IMR-90 (cell line): ENCODE measurements at regions not wholly inside any gene's neighbourhood (a gene's known extent, or its start where the extent isn't known, plus 50 kb on each side); places are given as distances from the start of the nearest gene placed in this dataset.

Source experiments
- ATAC-seq: fragments of 200-7000 bp; cut with Tn5 transposase; 2 replicates; pipeline ENCODE4 v1.9.1; 2020; ENCODE audit warnings: low read depth, mild to moderate bottlenecking, moderate library complexity
- BruUV-seq: library from RNA; stranded (reverse); fragments of 400-500 nt; replicated peaks from 2 replicates; lab custom pipeline; 2021; lab: Mats Ljungman, UMichigan
- CTCF ChIA-PET: fragments of 300-600 bp; formaldehyde crosslinking; extraction: SDS; loops from one replicate; lab custom pipeline; 2021; ENCODE audit warnings: antibody characterized with exemption; lab: Yijun Ruan, JAX
- POLR2A ChIA-PET: fragments of 300-600 bp; sonication (Branson Sonifier 250); formaldehyde crosslinking; loops from one replicate; lab custom pipeline; 2022; ENCODE audit warnings: antibody characterized with exemption; ENCODE audit not compliant: unreplicated experiment; lab: Charles Lee
- DNase-seq: peaks from one replicate; pipeline ENCODE4 v3.0.0; 2013
- H2AFZ ChIP-seq: replicated peaks from 2 replicates; pipeline ENCODE3; 2013; ENCODE audit warnings: low read length, mild to moderate bottlenecking; ENCODE audit not compliant: poor library complexity
- H2AK5ac ChIP-seq: 2 replicates; pipeline ENCODE4 v1.6.1; 2013; ENCODE audit warnings: low read depth, low read length, inconsistent platforms
- H2AK9ac ChIP-seq: replicated peaks from 2 replicates; pipeline ENCODE3; 2013; ENCODE audit warnings: mild to moderate bottlenecking, low read depth, low read length, moderate library complexity; ENCODE audit not compliant: poor library complexity
- H2BK120ac ChIP-seq: 2 replicates; pipeline ENCODE4 v1.6.1; 2013; ENCODE audit warnings: low read depth, low read length, inconsistent platforms
- H2BK15ac ChIP-seq: 3 replicates; pipeline ENCODE4 v1.6.1; 2013; ENCODE audit warnings: low read depth, low read length, inconsistent platforms
- H2BK20ac ChIP-seq: 2 replicates; pipeline ENCODE4 v1.6.1; 2013; ENCODE audit warnings: low read depth, mild to moderate bottlenecking, inconsistent platforms, low read length, moderate library complexity
- H2BK5ac ChIP-seq: 2 replicates; pipeline ENCODE4 v1.6.1; 2013; ENCODE audit warnings: mild to moderate bottlenecking, low read depth, low read length, inconsistent platforms; ENCODE audit not compliant: poor library complexity, severe bottlenecking
- H3K14ac ChIP-seq: replicated peaks from 2 replicates; pipeline ENCODE4 v1.6.1; 2013; ENCODE audit warnings: low read depth, low read length, inconsistent platforms
- H3K18ac ChIP-seq: 2 replicates; pipeline ENCODE4 v1.6.1; 2013; ENCODE audit warnings: low read depth, low read length, control low read depth
- H3K23ac ChIP-seq: 2 replicates; pipeline ENCODE4 v1.6.1; 2013; ENCODE audit warnings: low read depth, low read length, inconsistent platforms
- H3K27ac ChIP-seq: 2 replicates; pipeline ENCODE4 v1.5.1; 2013; ENCODE audit warnings: mild to moderate bottlenecking, control low read depth, low read length; ENCODE audit not compliant: insufficient read depth
- H3K27me3 ChIP-seq: 2 replicates; pipeline ENCODE4 v1.6.1; 2013; ENCODE audit warnings: low read length; ENCODE audit not compliant: control insufficient read depth, insufficient read depth
- H3K36me3 ChIP-seq: 2 replicates; pipeline ENCODE4 v1.6.1; 2013; ENCODE audit warnings: low read length, mixed read lengths; ENCODE audit not compliant: control insufficient read depth, insufficient read depth
- H3K4ac ChIP-seq: 2 replicates; pipeline ENCODE4 v1.6.1; 2013; ENCODE audit warnings: low read depth, low read length, inconsistent platforms
- H3K4me1 ChIP-seq: 2 replicates; pipeline ENCODE4 v1.6.1; 2013; ENCODE audit warnings: low read length, mixed read lengths; ENCODE audit not compliant: control insufficient read depth, insufficient read depth
- H3K4me2 ChIP-seq: 2 replicates; pipeline ENCODE4 v1.6.1; 2013; ENCODE audit warnings: low read depth, mild to moderate bottlenecking, control low read depth, low read length, moderate library complexity
- H3K4me3 ChIP-seq: 2 replicates; pipeline ENCODE4 v1.5.1; 2013; ENCODE audit warnings: low read depth, mild to moderate bottlenecking, control low read depth, low read length, moderate library complexity; ENCODE audit not compliant: insufficient read depth
- H3K56ac ChIP-seq: 2 replicates; pipeline ENCODE4 v1.6.1; 2013; ENCODE audit warnings: low read length, inconsistent platforms; ENCODE audit not compliant: insufficient read depth; ENCODE audit errors: extremely low read depth
- H3K79me1 ChIP-seq, 2 experiments: 2 replicates each; pipeline ENCODE4 v1.6.1; 2013; ENCODE audit warnings: low read length in 2 of 2, inconsistent platforms in 1 of 2, low read depth in 1 of 2
- H3K9ac ChIP-seq: 2 replicates; pipeline ENCODE4 v1.6.1; 2013; ENCODE audit warnings: low read depth, low read length, control low read depth
- H3K9me1 ChIP-seq: 2 replicates; pipeline ENCODE4 v1.6.1; 2013; ENCODE audit warnings: low read length, inconsistent platforms; ENCODE audit not compliant: insufficient read depth
- H3K9me3 ChIP-seq: 2 replicates; pipeline ENCODE4 v1.6.1; 2013; ENCODE audit warnings: low read length; ENCODE audit not compliant: control insufficient read depth, insufficient read depth
- H4K20me1 ChIP-seq: 2 replicates; pipeline ENCODE4 v1.6.1; 2013; ENCODE audit warnings: low read length, inconsistent platforms; ENCODE audit not compliant: insufficient read depth
- H4K5ac ChIP-seq: 2 replicates; pipeline ENCODE4 v1.6.1; 2013; ENCODE audit warnings: mild to moderate bottlenecking, low read depth, low read length, control low read depth
- H4K8ac ChIP-seq, 2 experiments: 2 replicates each; pipeline ENCODE4 v1.6.1; 2013; ENCODE audit warnings: low read depth in 2 of 2, low read length in 2 of 2, control low read depth in 1 of 2, inconsistent platforms in 1 of 2
- H4K91ac ChIP-seq: 2 replicates; pipeline ENCODE4 v1.6.1; 2013; ENCODE audit warnings: low read depth, low read length, inconsistent platforms; ENCODE audit not compliant: insufficient read depth
- BHLHE40 ChIP-seq: fragments of 150-350 bp; IDR thresholded peaks from 2 replicates; pipeline ENCODE4 v1.6.1; 2016; ENCODE audit warnings: mild to moderate bottlenecking, low read depth, low read length
- CEBPB ChIP-seq: IDR thresholded peaks from 2 replicates; pipeline ENCODE4 v1.6.1; 2012; ENCODE audit warnings: low read depth, low read length, improper control_type of control experiment
- CHD1 ChIP-seq: IDR thresholded peaks from 2 replicates; pipeline ENCODE4 v1.6.1; 2012; ENCODE audit warnings: low read depth, low read length, improper control_type of control experiment
- CTCF ChIP-seq: conservative IDR thresholded peaks from 2 replicates; pipeline ENCODE4 v1.5.1; 2012; ENCODE audit warnings: mild to moderate bottlenecking, low read depth, low read length, improper control_type of control experiment
- ELK1 ChIP-seq: fragments of 150-350 bp; IDR thresholded peaks from 2 replicates; pipeline ENCODE4 v1.6.1; 2016; ENCODE audit warnings: low read depth, mild to moderate bottlenecking, low read length, moderate library complexity, borderline replicate concordance
- FOS ChIP-seq: fragments of 150-350 bp; IDR thresholded peaks from 2 replicates; pipeline ENCODE4 v1.6.1; 2016; ENCODE audit warnings: low read depth, low read length
- MAFK ChIP-seq: IDR thresholded peaks from 2 replicates; pipeline ENCODE4 v1.6.1; 2012; ENCODE audit warnings: low read depth, low read length, improper control_type of control experiment
- MAZ ChIP-seq: IDR thresholded peaks from 2 replicates; pipeline ENCODE4 v1.6.1; 2012; ENCODE audit warnings: low read depth, mild to moderate bottlenecking, low read length, improper control_type of control experiment, moderate library complexity, borderline replicate concordance
- MXI1 ChIP-seq: IDR thresholded peaks from 2 replicates; pipeline ENCODE4 v1.6.1; 2012; ENCODE audit warnings: low read depth, mild to moderate bottlenecking, low read length, moderate library complexity, borderline replicate concordance
- NFE2L2 ChIP-seq: fragments of 150-350 bp; IDR thresholded peaks from 2 replicates; pipeline ENCODE4 v1.6.1; 2016; ENCODE audit warnings: low read depth, mild to moderate bottlenecking, low read length
- POLR2A ChIP-seq: IDR thresholded peaks from 2 replicates; pipeline ENCODE4 v1.6.1; 2012; ENCODE audit warnings: mild to moderate bottlenecking, low read depth, low read length
- RAD21 ChIP-seq: IDR thresholded peaks from 2 replicates; pipeline ENCODE4 v1.6.1; 2012; ENCODE audit warnings: low read length, improper control_type of control experiment
- RCOR1 ChIP-seq: IDR thresholded peaks from 2 replicates; pipeline ENCODE4 v1.6.1; 2012; ENCODE audit warnings: mild to moderate bottlenecking, low read length, improper control_type of control experiment; ENCODE audit not compliant: insufficient replicate concordance
- RFX5 ChIP-seq: IDR thresholded peaks from 2 replicates; pipeline ENCODE4 v1.8.0; 2012; ENCODE audit warnings: low read depth, mild to moderate bottlenecking, low read length, moderate library complexity
- SMC3 ChIP-seq: fragments of 150-350 bp; IDR thresholded peaks from 2 replicates; pipeline ENCODE4 v1.6.1; 2016; ENCODE audit warnings: low read depth, mild to moderate bottlenecking, antibody characterized with exemption, low read length, moderate library complexity
- WGBS, 2 experiments: methylation state at CpG; one replicate each; pipeline versions ENCODE4 v1.1.5 to v1.1.7; 2013; ENCODE audit warnings: missing lambda C conversion rate in 2 of 2; ENCODE audit not compliant: insufficient read length in 1 of 2; ENCODE audit errors: extremely low coverage in 2 of 2; 5-methylcytosine and 5-hydroxymethylcytosine counted together
- dilution Hi-C: fragments of 300-500 bp; cut with HindIII; formaldehyde crosslinking; loops from one replicate; pipeline ENCODE4 v1.14.3; 2018; ENCODE audit warnings: low sequenced_read_pairs; ENCODE audit not compliant: unreplicated experiment
- in situ Hi-C: fragments of 300-500 bp; cut with MboI; formaldehyde crosslinking; loops from 3 replicates; pipeline ENCODE4 v1.14.3; 2019; ENCODE audit warnings: low sequenced_read_pairs, inconsistent platforms, mixed read lengths
- intact Hi-C: fragments of 100-400 bp; cut with micrococcal nuclease; formaldehyde crosslinking; loops from 2 replicates; pipeline ENCODE4 v1.10.0; 2022
- TF ChIP-seq, protein P1 (sequence below): fragments of 150-350 bp; IDR thresholded peaks from 2 replicates; pipeline ENCODE4 v1.6.1; 2017; ENCODE audit warnings: mild to moderate bottlenecking, antibody characterized with exemption, low read length, low read depth

GRCh38 chr13:111913761-111914140, 153.2 kb upstream of the SOX1 start:
- H2AFZ ChIP-seq, result peak overlapping the region; percentile 8
- no peaks in the 10 kb centered on the region for H4K20me1 ChIP-seq
- no peak overlapping the region for H2AK9ac ChIP-seq
- dilution Hi-C loops, result no loop called here
- no peak overlapping the region for H3K14ac ChIP-seq
- H3K56ac ChIP-seq, result no peak overlapping the region
- no peaks in the 10 kb centered on the region for H3K27me3 ChIP-seq
- H4K5ac ChIP-seq, result no peak overlapping the region
- no peak overlapping the region for H4K8ac ChIP-seq
- H3K9me1 ChIP-seq, result no peaks in the 10 kb centered on the region
- intact Hi-C loops, result no loop called here
- CTCF ChIA-PET, result no interaction called here
- no peak overlapping the region for H2BK15ac ChIP-seq
- H2AK5ac ChIP-seq, result no peak overlapping the region
- no peak overlapping the region for H3K18ac ChIP-seq
- no peak overlapping the region for H3K4me3 ChIP-seq
- no TSS peak for BruUV-seq
- peaks cover 63% of the 10 kb centered on the region for H3K9me3 ChIP-seq
- H3K4me2 ChIP-seq, result no peak overlapping the region
- H3K4me1 ChIP-seq, result no peaks in the 10 kb centered on the region
- H3K27ac ChIP-seq, result no peak overlapping the region
- POLR2A ChIA-PET, result no interaction called here
- no peak for ATAC-seq
- in situ Hi-C loops, result no loop called here
- no peak for DNase-seq
- H3K36me3 ChIP-seq, result no peaks in the 10 kb centered on the region
- no peak for TF ChIP-seq ELK1
- no peak for TF ChIP-seq CEBPB
- no peak for TF ChIP-seq RAD21
- TF ChIP-seq MAZ, result no peak
- TF ChIP-seq BHLHE40, result no peak
- TF ChIP-seq, protein P1, sequence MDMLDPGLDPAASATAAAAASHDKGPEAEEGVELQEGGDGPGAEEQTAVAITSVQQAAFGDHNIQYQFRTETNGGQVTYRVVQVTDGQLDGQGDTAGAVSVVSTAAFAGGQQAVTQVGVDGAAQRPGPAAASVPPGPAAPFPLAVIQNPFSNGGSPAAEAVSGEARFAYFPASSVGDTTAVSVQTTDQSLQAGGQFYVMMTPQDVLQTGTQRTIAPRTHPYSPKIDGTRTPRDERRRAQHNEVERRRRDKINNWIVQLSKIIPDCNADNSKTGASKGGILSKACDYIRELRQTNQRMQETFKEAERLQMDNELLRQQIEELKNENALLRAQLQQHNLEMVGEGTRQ, result no peak
- TF ChIP-seq SMC3, result no peak
- no peak for TF ChIP-seq RCOR1
- TF ChIP-seq MXI1, result no peak
- no peak for TF ChIP-seq FOS
- TF ChIP-seq CHD1, result no peak
- TF ChIP-seq POLR2A, result no peak
- TF ChIP-seq MAFK, result no peak
- TF ChIP-seq RFX5, result no peak
- TF ChIP-seq CTCF, result no peak
- no peak for TF ChIP-seq NFE2L2
- no peak overlapping the region for H3K4ac ChIP-seq
- no peaks in the 10 kb centered on the region for H3K79me1 ChIP-seq
- WGBS, 2 experiments, result 73% methylated on average over 4 of the region's 9 CpGs; no CpG with 5 or more reads in 1 of the 2 experiments
- H2BK20ac ChIP-seq, result no peak overlapping the region
- no peak overlapping the region for H3K9ac ChIP-seq
- H3K23ac ChIP-seq, result no peak overlapping the region
- no peak overlapping the region for H4K91ac ChIP-seq
- no peak overlapping the region for H2BK120ac ChIP-seq
- H2BK5ac ChIP-seq, result no peak overlapping the region
